ENCODE measurements at regions not wholly inside any gene's neighbourhood (a gene's known extent, or its start where the extent isn't known, plus 50 kb on each side); places are given as distances from the start of the nearest gene placed in this dataset.
"Not testable (repeated sequence)": the region's sequence is repeated elsewhere in the genome, so short reads cannot be mapped to it uniquely, and the experiment has no call there.

DNA sequence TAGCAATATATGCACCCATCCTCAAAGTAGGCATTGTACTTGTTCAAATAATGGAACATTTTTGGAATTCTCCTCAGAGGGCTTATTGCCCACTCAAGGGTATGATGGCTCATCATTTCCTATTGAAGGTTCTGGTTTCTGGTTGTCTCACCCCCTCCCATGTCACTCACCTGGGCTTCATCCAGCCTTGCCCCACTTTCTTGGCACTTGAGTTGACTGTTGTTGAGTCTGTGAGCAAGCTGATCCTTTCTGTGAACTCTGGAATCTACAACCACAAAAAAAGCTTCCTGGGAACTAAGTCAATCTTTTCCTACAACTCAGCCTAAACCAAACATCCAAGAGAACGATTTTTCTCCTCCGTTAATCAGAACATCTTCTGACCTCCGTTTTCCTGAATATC lies 73.9 kb upstream of the ANKH start:
- DNase-seq = no peak
- in situ Hi-C loops (cut with MboI; ENCODE audit: low pct_unique_long_range_greater_than_20kb, low sequenced_read_pairs) = no loop called here

DNA sequence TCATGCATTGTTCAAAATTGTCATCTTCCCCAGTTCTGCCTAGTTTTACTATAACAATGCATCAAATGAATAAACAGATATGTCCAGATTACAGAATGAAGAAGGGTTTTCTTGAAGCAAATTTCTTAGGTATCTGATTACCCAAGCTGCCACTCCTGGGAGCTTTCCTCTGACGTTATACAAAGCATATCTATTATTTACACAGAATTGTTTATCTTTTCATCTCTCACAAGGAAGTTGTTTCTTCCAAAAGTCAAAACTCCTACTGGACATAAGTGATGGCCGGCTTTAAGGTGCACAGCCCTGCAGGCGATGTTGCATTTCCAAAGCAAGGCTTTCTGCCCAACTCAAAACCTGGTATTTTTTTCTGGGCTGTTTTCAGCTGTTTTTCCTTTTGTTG lies 73.4 kb upstream of the ANKH start:
- DNase-seq = no peak
- in situ Hi-C loops (cut with MboI; ENCODE audit: low pct_unique_long_range_greater_than_20kb, low sequenced_read_pairs) = no loop called here

DNA sequence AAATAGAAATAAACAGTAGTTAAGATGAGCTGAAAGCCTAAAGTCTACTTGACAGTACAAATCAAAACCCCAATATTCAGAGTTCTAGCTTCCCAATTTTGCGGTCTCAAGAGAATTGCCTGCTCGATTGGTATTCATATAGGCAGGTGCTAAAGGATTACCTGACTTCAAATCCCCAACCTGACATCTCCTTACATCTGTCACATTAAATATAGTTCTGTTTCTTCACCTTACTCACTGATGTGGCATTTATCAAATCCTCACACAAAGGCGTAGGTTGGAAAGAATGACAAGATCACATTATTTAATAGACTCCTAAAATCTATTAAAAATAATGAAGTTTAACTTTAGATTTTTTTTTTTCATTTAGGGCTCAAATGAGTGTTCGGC lies 72.8 kb upstream of the ANKH start:
- no peak for DNase-seq
- in situ Hi-C loops (cut with MboI; ENCODE audit: low pct_unique_long_range_greater_than_20kb, low sequenced_read_pairs) = no loop called here

DNA sequence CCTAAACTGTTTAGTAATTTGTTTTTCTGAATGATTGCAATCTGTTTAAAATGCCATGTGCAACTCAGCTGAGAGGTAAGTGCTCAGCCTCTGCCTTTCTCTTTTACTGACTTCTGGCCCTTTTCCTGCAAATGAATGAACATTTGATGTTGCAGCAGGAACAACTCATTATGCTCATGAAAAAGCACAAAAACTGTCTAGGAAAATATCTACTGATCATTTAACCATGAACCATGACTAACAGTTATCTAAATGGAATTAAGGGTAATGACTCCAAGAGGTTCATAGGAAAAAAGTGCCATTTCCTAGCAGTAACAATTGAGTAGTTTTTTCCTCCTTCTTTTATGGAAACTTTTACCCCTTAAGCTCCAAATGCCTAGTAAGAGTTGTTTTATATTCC lies 70.6 kb upstream of the ANKH start:
- in situ Hi-C loops (cut with MboI; ENCODE audit: low pct_unique_long_range_greater_than_20kb, low sequenced_read_pairs) = no loop called here
- no peak for DNase-seq

DNA sequence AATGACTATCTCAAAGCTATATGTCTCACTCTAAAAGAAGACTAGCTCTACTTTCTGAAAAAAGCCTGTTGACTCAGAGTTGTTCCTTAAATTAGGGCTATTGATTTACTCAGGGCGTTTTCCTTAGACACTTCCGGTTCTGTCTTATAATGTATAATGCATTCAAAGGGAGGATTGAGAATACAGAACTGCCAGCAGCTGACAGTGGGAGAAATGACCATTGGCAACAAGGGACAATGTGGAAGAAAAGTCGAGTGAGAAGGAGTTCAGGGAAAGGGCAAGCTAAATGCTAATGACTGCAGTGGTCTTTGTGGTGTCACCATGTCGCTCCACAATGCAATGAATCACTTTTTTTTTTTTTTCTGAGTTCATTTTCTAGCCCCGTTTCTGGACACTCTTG lies 65.7 kb upstream of the ANKH start:
- in situ Hi-C loops (cut with MboI; ENCODE audit: low pct_unique_long_range_greater_than_20kb, low sequenced_read_pairs) = no loop called here
- DNase-seq = peak; percentile 11

DNA sequence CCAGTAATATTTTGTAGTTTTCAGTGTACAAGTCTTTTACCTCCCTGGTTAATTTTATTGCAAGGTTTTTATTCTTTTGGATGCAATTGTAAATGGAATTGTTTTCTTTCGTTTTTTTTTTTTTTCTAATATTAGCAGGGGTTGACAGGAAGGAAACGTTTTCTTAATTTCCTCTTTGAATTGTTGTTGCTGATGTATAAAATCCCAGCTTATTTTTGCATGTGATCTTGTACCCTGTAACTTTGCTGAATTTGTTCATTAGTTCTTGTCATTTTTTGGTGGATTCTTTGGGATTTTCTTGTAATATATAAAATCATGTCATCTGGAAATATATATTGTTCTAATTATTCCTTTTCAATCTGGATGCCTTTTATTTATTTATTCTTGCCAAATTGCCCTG lies 65.0 kb upstream of the ANKH start:
- DNase-seq = no peak
- in situ Hi-C loops (cut with MboI; ENCODE audit: low pct_unique_long_range_greater_than_20kb, low sequenced_read_pairs) = no loop called here

DNA sequence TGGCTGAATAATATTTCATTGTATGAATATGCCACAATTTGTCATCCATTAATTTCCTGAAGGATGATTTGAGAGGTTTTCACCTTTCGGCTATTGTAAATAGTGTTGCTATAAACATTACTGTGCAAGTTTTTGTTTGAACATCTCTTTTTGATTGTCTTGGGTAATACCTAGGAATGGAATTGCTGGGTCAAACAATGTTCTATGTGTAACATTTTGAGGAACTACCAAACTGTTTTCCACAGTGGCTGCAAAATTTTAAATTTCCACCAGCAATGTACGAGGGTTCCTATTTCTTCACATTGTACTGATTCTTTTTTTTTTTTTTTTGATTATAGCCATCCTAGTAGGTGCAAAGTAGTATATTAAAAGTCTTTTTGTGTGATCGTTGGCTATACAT lies 63.8 kb upstream of the ANKH start:
- in situ Hi-C loops (cut with MboI; ENCODE audit: low pct_unique_long_range_greater_than_20kb, low sequenced_read_pairs) = no loop called here
- no peak for DNase-seq

DNA sequence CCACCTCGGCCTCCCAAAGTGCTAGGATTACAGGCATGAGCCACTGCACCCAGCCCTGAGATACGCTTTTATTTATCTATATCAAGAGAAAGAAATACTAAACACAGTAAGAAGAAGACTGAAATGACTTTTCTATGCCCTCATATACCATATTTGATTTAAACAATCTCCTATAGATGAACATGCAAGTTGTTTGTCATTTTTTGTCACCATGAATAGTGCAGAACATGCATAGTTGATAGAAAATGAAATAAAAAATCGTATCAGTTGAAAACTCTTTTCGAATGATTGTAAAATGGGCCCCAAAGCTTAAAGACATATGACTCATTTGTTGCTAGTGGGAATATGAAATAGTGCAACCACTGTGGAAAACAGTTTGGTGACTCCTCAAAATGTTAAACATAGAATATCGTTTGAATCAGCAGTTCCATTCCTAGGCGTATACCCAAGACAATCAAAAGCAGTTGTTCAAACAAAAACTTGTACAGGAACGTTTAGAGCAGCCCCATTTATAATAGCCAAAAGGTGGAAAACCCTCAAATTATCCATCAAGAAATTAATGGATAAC lies 61.4 kb upstream of the ANKH start:
- in situ Hi-C loops (cut with MboI; ENCODE audit: low pct_unique_long_range_greater_than_20kb, low sequenced_read_pairs) = no loop called here
- no peak for DNase-seq

DNA sequence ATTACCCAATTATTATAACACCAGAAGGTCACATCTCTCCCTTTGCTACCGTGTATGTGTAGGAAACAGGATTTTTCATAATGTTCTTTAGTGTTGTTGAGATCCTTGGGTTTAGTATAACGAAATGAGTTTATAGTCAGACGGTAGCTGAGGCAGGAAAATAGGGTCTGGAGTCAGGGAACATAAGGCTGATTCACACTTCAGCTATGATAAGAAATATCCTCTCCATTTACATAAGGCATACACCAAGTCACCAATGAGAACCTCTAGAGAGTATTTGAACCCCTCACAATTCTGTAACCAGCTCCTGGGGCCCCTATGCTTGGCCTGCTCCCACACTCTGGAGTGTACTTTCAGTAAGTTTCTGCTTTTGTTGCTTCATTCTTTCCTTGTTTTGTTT lies 58.9 kb upstream of the ANKH start:
- in situ Hi-C loops (cut with MboI; ENCODE audit: low pct_unique_long_range_greater_than_20kb, low sequenced_read_pairs) = no loop called here

DNA sequence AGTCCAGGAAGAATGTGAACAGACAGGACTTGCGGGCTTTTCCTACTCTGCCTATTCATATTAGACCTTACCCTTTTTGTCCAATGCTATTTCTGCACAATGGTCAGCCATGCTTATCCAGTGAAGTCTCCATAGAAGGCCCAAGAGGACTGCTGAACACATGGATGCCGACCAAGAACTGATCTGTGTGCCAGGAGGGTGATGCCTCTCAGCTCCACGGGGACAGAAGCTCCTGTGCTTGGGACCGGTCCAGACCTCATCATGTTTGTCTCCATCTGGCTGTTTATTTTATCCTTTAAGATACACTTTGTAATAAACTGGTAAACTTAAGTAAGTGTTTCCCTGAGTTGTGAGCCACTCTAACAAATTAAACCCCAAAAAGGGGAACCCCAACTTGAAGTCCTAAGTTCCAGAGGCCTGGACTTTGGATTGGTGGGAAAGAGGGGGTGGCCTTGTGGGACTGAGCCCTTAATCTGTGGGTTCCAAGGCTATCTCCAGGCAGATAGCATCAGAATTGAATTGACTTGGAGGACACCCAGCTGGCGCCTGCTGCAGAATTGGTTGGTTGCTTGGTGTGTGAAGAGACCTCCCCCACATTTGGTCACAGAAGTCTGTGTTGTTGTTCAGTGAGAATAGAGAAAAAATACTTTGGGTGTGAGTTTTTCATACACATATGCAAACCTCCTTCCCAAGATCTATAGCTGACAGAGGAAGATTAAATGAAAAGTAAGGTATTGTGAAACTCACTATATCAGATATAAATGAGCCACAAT lies 57.9 kb upstream of the ANKH start:
- no peak for DNase-seq
- in situ Hi-C loops (cut with MboI; ENCODE audit: low pct_unique_long_range_greater_than_20kb, low sequenced_read_pairs) = no loop called here

More for the DNA sequence above, 58.9 kb upstream of the ANKH start:
- DNase-seq = no peak

DNA sequence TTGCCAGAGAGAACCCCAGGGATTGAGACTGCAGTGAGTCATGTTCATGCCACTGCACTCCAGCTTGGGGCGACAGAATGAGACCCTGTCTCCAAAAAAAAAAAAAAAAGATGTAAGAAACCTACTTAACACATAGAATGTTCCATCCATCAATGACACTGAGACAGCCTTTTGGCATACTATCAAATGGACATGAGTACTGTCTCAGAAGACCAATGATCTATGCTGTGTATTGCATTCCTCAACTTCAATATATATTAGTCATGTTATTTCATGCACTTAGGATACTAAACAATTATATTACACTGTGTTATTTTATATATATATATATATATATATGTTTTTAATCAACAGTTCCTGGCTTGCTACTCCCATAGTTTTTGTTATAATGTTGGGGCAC lies 57.1 kb upstream of the ANKH start:
- in situ Hi-C loops (cut with MboI; ENCODE audit: low pct_unique_long_range_greater_than_20kb, low sequenced_read_pairs) = no loop called here
- no peak for DNase-seq

DNA sequence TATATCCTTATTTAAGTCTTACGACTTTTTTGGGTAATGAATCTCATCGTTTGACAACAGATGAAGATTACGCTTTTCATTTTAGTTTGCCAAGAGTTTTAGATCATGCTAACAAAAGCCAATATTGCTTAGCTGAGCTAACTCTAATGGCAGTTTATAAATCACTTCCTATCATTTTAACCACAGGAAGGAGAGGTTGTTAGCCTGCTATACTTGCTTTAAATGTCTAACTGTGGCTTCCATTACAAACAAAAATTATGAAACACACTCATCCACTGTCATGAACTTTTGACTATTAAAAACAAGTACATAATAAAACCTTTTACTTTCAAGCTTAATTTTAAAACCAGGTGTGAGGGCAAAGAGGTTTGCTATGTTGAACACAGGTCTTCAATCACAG lies 53.7 kb upstream of the ANKH start:
- DNase-seq = peak; percentile 4
- in situ Hi-C loops (cut with MboI; ENCODE audit: low pct_unique_long_range_greater_than_20kb, low sequenced_read_pairs) = no loop called here

DNA sequence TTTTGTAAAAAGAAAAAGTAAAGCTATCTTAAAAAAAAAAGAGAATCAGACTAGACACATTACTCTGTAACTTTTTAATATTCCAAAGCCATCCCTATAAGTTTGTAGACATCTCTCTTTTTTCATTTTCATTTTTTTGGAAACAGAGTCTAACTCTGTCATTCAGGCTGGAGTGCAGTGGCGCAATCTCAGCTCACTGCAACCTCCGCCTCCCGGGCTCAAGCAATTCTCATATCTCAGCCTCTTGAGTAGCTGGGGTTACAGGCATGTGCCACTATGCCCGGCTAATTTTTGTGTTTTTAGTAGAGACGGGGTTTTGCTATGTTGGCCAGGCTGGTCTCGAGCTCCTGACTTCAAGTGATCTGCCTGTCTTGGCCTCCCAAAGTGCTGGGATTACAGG lies 51.4 kb upstream of the ANKH start:
- in situ Hi-C loops (cut with MboI; ENCODE audit: low pct_unique_long_range_greater_than_20kb, low sequenced_read_pairs); DNase-seq: not testable (repeated sequence)

DNA sequence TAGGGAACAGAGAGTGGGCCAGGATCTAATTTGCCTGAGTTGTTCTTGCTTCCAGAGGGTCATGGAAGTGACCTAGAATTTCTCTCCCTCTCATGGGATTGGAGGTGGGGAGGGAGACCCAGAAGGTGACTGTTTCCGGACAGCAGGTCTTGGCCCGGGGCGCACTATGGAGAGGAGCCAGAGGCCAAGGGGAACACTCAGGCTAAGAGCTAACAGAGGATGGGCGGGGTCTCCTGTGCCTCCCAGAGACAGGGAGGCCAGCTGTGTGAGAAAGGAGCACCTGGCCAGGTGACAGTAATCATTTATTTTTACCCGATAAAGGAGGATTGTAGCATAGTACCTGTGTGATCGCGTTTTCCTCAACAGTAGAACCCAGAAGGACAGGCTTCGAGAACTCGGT lies 50.9 kb upstream of the ANKH start:
- in situ Hi-C loops (cut with MboI; ENCODE audit: low pct_unique_long_range_greater_than_20kb, low sequenced_read_pairs) = no loop called here
- no peak for DNase-seq

Data from KBM-7 (cell line).